ENCODE measurements at regions not wholly inside any gene's neighbourhood (a gene's known extent, or its start where the extent isn't known, plus 50 kb on each side); places are given as distances from the start of the nearest gene placed in this dataset.

GRCh38 chr11:88448131-88448670 is 110.7 kb upstream of the CTSC start:
- DNase-seq, result no peak

GRCh38 chr11:88447281-88447680 is 109.7 kb upstream of the CTSC start:
- DNase-seq, result no peak

- no peak for DNase-seq
Observed at GRCh38 chr11:88439356-88439755, 101.8 kb upstream of the CTSC start.

- DNase-seq, result no peak
Observed at GRCh38 chr11:88438721-88439120, 101.2 kb upstream of the CTSC start.

GRCh38 chr11:88435415-88435814 is 97.9 kb upstream of the CTSC start:
- DNase-seq, result no peak

- DNase-seq, result no peak
Observed at GRCh38 chr11:88434333-88434976, 96.9 kb upstream of the CTSC start.

GRCh38 chr11:88433536-88434230 is 96.1 kb upstream of the CTSC start:
- DNase-seq, result no peak

GRCh38 chr11:88431675-88432341 is 94.3 kb upstream of the CTSC start:
- no peak for DNase-seq

GRCh38 chr11:88428959-88429358 is 91.4 kb upstream of the CTSC start:
- DNase-seq, result no peak

- no peak for DNase-seq
Observed at GRCh38 chr11:88427719-88428118, 90.2 kb upstream of the CTSC start.

GRCh38 chr11:88424881-88425280 is 87.3 kb upstream of the CTSC start:
- DNase-seq, result no peak

GRCh38 chr11:88421530-88421929 is 84.0 kb upstream of the CTSC start:
- peak in 1 of 2 donors; percentile 45 for DNase-seq

GRCh38 chr11:88420165-88420791 is 82.7 kb upstream of the CTSC start:
- no peak for DNase-seq

GRCh38 chr11:88418508-88418907 is 81.0 kb upstream of the CTSC start:
- DNase-seq, result peak; percentile 58 to 60

- no peak for DNase-seq
Observed at GRCh38 chr11:88415495-88415894, 78.0 kb upstream of the CTSC start.

GRCh38 chr11:88414981-88415413 is 77.5 kb upstream of the CTSC start:
- DNase-seq, result no peak

GRCh38 chr11:88414385-88414861 is 76.9 kb upstream of the CTSC start:
- peak; percentile 68 to 74 for DNase-seq

GRCh38 chr11:88411265-88411664 is 73.7 kb upstream of the CTSC start:
- DNase-seq, result no peak

- DNase-seq, result no peak
Observed at GRCh38 chr11:88410656-88411055, 73.1 kb upstream of the CTSC start.

GRCh38 chr11:88410056-88410455 is 72.5 kb upstream of the CTSC start:
- DNase-seq, result no peak

- no peak for DNase-seq
Observed at GRCh38 chr11:88406876-88407275, 69.3 kb upstream of the CTSC start.

GRCh38 chr11:88405853-88406252 is 68.3 kb upstream of the CTSC start:
- DNase-seq, result no peak
